ENCODE measurements at regions not wholly inside any gene's neighbourhood (a gene's known extent, or its start where the extent isn't known, plus 50 kb on each side); places are given as distances from the start of the nearest gene placed in this dataset.
A peak's percentile ranks its signal among the peaks of the same experiment; 100 is the strongest.

DNA sequence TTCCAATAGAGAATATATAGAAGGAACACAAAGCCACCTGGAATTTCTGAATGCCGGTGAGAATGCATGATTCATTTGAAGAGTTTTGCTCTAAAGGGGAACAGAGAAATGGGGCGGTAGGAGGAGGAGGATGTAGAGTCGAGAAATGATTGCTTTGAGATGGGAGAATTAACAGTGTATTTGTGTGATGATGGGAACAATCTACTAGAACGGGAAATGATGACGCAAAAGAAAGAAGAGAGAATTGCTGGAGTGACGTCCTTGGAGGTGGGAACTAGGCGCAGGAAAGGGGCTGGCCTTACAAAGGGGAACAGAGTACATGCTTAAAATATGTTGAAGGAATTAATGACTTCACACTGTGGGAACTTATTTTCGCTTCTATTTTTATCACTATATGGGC, 188.1 kb downstream of the SDHAF3 start:
- Histone ChIP-seq H3K36me3 (replicated peaks in 1 of 2; ENCODE audit: control insufficient read depth in 1 of 2, insufficient read depth in 2 of 2, low read length in 2 of 2) (no peaks in the 10 kb centered on the region), H3K9ac (ENCODE audit: insufficient read depth, low read depth, low read length) (no peak overlapping the region), H3K79me2 (ENCODE audit: insufficient read depth, low read length) (no peaks in the 10 kb centered on the region), H3K27me3 (ENCODE audit: control insufficient read depth in 1 of 2, insufficient read depth in 2 of 2, low read length in 2 of 2) (0 out of 5 replicates have a peak, but pooled peaks cover 0 to 3% of the 10 kb centered on the region in 2 experiments), H2AFZ (ENCODE audit: low read length) (no peak overlapping the region), H3K27ac (ENCODE audit: extremely low read length, insufficient read depth, low read length) (no peak overlapping the region), H3K4me1 (ENCODE audit: insufficient read depth, low read length) (no peaks in the 10 kb centered on the region), H3K4me3 (replicated peaks in 1 of 3; ENCODE audit: insufficient read depth in 1 of 3, low read depth in 2 of 3, low read length in 3 of 3) (no peak overlapping the region), H3K4me2 (ENCODE audit: low read depth, low read length) (no peak overlapping the region), H4K20me1 (ENCODE audit: insufficient read depth, low read length) (no peaks in the 10 kb centered on the region), H3K9me3 (ENCODE audit: low read length) (no peaks in the 10 kb centered on the region)
- no peak for FAIRE-seq
- CTCF ChIA-PET (ENCODE audit: low intra/inter-chr PET ratio, low total read pairs) = no interaction called here
- no peak for ATAC-seq
- in situ Hi-C loops (cut with HindIII; ENCODE audit: extremely low pct_ligation_motif_present, low pct_unique_long_range_greater_than_20kb) = no loop called here
- 18% methylated on average over 8 of the region's 8 CpGs for WGBS (ENCODE audit: low lambda C conversion rate)
- no peak for DNase-seq (ENCODE audit: low spot score)
- no peak for TF ChIP-seq ZNF230 (CRISPR knock-in tag; IDR thresholded peaks at IDR 0.05)
- TF ChIP-seq NFKBIZ (CRISPR knock-in tag; IDR thresholded peaks at IDR 0.05) = no peak
- peak; percentile 55 for TF ChIP-seq CREB1 (IDR thresholded peaks at IDR 0.05)
- TF ChIP-seq CREB1 (CRISPR knock-in tag; IDR thresholded peaks at IDR 0.05) = no peak
- no TSS peak for BruUV-seq (replicated peaks)
- intact Hi-C loops (cut with micrococcal nuclease; ENCODE audit: unreplicated experiment) = no loop called here
- POLR2A ChIA-PET = no interaction called here

- POLR2A ChIA-PET = no interaction called here
- Histone ChIP-seq H3K4me1 (ENCODE audit: insufficient read depth, low read length) (no peaks in the 10 kb centered on the region), H3K27me3 (ENCODE audit: control insufficient read depth in 1 of 2, insufficient read depth in 2 of 2, low read length in 2 of 2) (0 out of 5 replicates have a peak, but pooled peaks cover 0 to 3% of the 10 kb centered on the region in 2 experiments), H3K79me2 (ENCODE audit: insufficient read depth, low read length) (no peaks in the 10 kb centered on the region), H3K9ac (ENCODE audit: insufficient read depth, low read depth, low read length) (no peak overlapping the region), H3K4me2 (ENCODE audit: low read depth, low read length) (no peak overlapping the region), H3K27ac (ENCODE audit: extremely low read length, insufficient read depth, low read length) (no peak overlapping the region), H3K36me3 (replicated peaks in 1 of 2; ENCODE audit: control insufficient read depth in 1 of 2, insufficient read depth in 2 of 2, low read length in 2 of 2) (no peaks in the 10 kb centered on the region), H3K4me3 (replicated peaks in 1 of 3; ENCODE audit: insufficient read depth in 1 of 3, low read depth in 2 of 3, low read length in 3 of 3) (no peak overlapping the region), H4K20me1 (ENCODE audit: insufficient read depth, low read length) (no peaks in the 10 kb centered on the region), H2AFZ (ENCODE audit: low read length) (no peak overlapping the region), H3K9me3 (ENCODE audit: low read length) (no peaks in the 10 kb centered on the region)
- BruUV-seq (replicated peaks) = no TSS peak
- CTCF ChIA-PET (ENCODE audit: low intra/inter-chr PET ratio, low total read pairs) = no interaction called here
- no peak for FAIRE-seq
- ATAC-seq = no peak
- in situ Hi-C loops (cut with HindIII; ENCODE audit: extremely low pct_ligation_motif_present, low pct_unique_long_range_greater_than_20kb) (no loop called here), intact Hi-C loops (cut with micrococcal nuclease; ENCODE audit: unreplicated experiment) (no loop called here)
- no peak for DNase-seq (ENCODE audit: low spot score)
- WGBS (ENCODE audit: low lambda C conversion rate) = 5% methylated on average over 3 of the region's 3 CpGs
- TF ChIP-seq RFXANK (CRISPR knock-in tag; IDR thresholded peaks at IDR 0.05) (no peak), RXRB (CRISPR knock-in tag; IDR thresholded peaks at IDR 0.05; ENCODE audit: borderline replicate concordance) (no peak), E2F1 (CRISPR knock-in tag; IDR thresholded peaks at IDR 0.05) (no peak), ZNF382 (CRISPR knock-in tag; IDR thresholded peaks at IDR 0.05; ENCODE audit: borderline replicate concordance) (no peak), ZFP37 (CRISPR knock-in tag; IDR thresholded peaks at IDR 0.05; ENCODE audit: borderline replicate concordance) (no peak), PRDM15 (CRISPR knock-in tag; IDR thresholded peaks at IDR 0.05) (no peak), PAF1 (CRISPR knock-in tag; IDR thresholded peaks at IDR 0.05) (no peak), ZBTB7B (CRISPR knock-in tag; IDR thresholded peaks at IDR 0.05) (no peak), TEAD2 (CRISPR knock-in tag; IDR thresholded peaks at IDR 0.05) (no peak), ARID3A (IDR thresholded peaks at IDR 0.05; ENCODE audit: low read depth, low read length) (no peak)
These were observed 190.1 kb downstream of the SDHAF3 start for GRCh38 chr7:97307521-97308108.

All from HepG2 (cell line).